GM13976 (cell line): ENCODE measurements at regions not wholly inside any gene's neighbourhood (a gene's known extent, or its start where the extent isn't known, plus 50 kb on each side); places are given as distances from the start of the nearest gene placed in this dataset.

Experiments used
- DNase-seq: peaks from one replicate; pipeline ENCODE4 v3.0.0; 2012; ENCODE audit warnings: low spot score
- in situ Hi-C: fragments of 300-500 bp; cut with MboI; formaldehyde crosslinking; loops from one replicate; pipeline ENCODE4 v1.12.0; 2022; ENCODE audit warnings: low sequenced_read_pairs, mixed read lengths, inconsistent platforms; ENCODE audit not compliant: unreplicated experiment
- TF ChIP-seq, protein P1 (sequence below): IDR thresholded peaks from 2 replicates; pipeline ENCODE4 v1.5.1; 2012; ENCODE audit warnings: borderline replicate concordance, mild to moderate bottlenecking; ENCODE audit not compliant: insufficient read depth; ENCODE audit errors: extremely low read depth, missing control alignments, control extremely low read depth

DNA sequence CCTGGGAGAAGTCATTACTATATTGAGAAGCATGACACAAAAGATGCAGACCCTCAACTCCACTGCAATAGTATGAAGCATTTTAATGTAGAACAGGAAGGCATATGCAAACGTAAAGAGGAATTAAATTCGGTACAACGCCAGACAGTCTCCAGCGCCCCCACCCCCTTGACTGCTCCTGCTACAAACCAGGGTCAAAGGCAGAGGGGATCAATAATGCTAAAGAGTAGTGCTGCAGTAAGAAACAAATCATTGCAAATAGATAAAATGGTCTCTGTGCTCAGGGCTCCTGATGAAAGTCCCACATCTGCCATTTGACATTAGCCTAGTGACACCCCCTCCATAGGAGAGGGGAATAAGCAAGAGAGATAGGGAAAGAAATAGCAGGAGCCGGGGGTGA lies 164.9 kb upstream of the BLID start:
- DNase-seq = no peak
- TF ChIP-seq, protein P1, sequence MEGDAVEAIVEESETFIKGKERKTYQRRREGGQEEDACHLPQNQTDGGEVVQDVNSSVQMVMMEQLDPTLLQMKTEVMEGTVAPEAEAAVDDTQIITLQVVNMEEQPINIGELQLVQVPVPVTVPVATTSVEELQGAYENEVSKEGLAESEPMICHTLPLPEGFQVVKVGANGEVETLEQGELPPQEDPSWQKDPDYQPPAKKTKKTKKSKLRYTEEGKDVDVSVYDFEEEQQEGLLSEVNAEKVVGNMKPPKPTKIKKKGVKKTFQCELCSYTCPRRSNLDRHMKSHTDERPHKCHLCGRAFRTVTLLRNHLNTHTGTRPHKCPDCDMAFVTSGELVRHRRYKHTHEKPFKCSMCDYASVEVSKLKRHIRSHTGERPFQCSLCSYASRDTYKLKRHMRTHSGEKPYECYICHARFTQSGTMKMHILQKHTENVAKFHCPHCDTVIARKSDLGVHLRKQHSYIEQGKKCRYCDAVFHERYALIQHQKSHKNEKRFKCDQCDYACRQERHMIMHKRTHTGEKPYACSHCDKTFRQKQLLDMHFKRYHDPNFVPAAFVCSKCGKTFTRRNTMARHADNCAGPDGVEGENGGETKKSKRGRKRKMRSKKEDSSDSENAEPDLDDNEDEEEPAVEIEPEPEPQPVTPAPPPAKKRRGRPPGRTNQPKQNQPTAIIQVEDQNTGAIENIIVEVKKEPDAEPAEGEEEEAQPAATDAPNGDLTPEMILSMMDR = no peak
- in situ Hi-C loops = no loop called here

DNA sequence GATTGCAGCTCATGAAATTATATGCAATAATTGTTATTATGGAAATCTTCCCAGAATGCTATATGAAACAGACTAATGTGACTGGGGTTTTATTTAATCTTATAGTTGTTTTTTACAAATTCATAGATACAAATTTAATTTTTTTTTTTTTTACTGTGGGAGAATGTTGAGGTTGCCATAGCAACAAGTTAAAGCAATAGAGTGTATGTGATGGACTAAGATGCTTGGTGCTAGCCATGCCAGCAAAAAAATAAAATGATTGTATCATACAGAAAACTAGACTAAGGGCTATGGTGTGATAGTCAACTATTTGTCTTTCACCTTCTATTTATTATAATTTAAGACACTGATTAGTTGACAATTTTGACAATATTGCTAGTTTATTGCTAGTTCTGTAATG lies 163.2 kb upstream of the BLID start:
- no peak for DNase-seq
- TF ChIP-seq, protein P1 = no peak
- in situ Hi-C loops = no loop called here

DNA sequence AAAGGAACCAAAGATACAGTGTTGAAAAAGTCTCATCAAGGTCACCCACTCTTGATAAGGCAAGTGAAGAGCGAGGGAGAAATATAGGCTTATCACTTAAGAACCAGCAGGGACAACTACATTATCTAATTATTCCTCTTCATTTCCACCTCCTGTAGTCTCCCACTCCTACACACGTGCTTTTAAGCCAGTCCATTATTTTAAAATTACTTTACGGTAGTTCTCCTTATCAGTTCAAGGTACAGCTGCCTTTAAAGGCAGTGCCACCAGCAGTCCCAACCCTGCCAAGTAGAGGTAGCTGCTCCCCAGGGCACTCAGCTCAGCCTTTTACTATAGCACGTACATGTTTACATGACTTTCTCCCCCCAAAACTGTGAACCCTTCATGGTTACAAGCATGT lies 161.5 kb upstream of the BLID start:
- DNase-seq = no peak
- TF ChIP-seq, protein P1 = no peak
- in situ Hi-C loops = no loop called here

DNA sequence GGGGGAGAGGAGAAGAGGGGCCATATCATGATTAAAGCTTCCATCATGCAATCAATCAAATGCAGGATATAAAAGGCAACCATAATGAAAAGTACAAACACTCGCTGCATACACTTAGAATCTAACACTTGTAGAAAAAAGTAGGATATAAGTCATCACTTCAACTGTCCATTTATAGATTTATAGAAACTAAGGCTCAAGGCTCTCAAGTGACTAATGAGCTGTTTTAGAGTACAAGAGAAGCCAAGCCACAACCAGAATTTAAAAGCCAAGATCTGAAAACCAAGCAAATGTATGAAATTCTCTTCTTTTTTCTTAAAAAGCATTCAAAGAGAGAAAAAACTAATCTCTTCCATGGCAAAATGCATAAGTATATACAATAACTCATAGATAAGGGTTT lies 160.2 kb upstream of the BLID start:
- TF ChIP-seq, protein P1 = no peak
- DNase-seq = no peak
- in situ Hi-C loops = no loop called here

DNA sequence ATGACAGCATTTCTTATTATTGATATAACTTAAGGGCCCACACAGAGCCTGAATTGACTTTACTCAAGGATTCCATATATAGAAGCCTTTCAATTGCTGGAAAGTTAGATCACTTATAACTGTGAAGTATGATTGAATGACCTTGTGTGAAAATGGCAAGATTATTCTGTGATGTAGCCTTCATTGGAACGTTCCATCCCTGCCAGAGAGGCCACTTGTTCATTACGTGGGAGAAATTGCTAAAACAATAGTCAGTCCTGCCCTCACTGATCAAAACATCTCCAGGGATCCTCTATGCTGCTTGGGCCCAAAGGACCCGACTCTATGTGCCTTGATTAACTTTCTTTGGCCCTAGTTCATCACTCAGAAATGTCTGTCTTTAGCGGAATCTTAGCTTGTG lies 159.5 kb upstream of the BLID start:
- in situ Hi-C loops = no loop called here
- DNase-seq = no peak
- TF ChIP-seq, protein P1 = no peak

DNA sequence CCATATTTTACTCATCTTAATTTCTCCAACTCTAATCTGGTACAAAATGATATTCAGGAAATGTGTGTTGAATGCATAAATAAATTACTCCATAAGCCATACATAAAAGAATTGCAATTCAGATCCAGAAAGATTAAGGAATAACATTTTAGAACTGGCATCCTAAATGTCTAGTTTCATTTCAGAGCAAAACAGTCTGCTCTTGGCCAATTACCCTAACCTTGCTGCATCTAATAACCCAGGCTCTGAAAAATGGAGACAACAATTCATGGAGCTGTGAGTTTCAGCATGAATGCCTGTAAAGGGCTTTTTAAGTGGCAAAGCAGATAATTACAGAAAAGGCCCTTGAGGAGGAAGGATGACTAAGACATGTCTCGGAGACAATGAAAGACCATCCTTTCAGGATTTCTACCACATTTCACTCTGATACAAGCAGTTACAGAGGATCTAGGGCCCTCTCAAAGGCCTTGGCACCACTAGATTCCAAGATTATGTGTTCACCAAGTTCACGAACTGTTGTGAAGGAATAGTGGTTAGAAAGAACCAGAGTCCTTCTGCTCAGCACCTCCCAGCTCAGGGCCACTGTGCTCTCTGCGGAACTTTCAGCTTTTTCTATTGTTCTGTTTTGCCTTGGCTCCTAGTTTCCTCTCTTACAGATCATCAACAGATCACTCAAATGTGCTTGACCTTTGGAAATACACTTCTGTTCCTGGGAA lies 157.6 kb upstream of the BLID start:
- no peak for DNase-seq
- TF ChIP-seq, protein P1 = no peak
- in situ Hi-C loops = no loop called here

DNA sequence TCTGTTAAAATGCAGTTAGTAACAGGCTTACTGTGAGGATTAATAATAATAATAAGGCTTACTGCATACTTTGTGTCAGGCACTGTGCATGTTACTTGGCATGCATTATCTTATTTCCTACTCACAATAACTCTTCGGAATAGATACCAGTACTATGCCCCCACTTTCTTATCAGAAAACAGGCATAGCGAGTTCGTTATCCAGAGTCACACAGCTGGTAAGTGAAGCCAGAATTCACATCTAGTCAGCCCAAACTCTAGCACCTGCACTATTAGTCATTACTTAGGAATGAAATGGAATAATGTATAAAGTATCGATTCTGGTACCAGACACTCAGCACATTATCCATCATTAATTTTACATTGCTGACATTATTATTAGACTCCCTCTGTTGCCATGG lies 155.7 kb upstream of the BLID start:
- DNase-seq = no peak
- in situ Hi-C loops = no loop called here
- TF ChIP-seq, protein P1 = no peak
